DND-41 (cell line): ENCODE measurements at regions not wholly inside any gene's neighbourhood (a gene's known extent, or its start where the extent isn't known, plus 50 kb on each side); places are given as distances from the start of the nearest gene placed in this dataset.

Experiments used
- CTCF ChIP-seq: IDR thresholded peaks from 2 replicates; pipeline ENCODE4 v1.5.1; 2012; ENCODE audit warnings: borderline replicate concordance, low read length, moderate library complexity, mild to moderate bottlenecking; ENCODE audit not compliant: poor library complexity, severe bottlenecking; ENCODE audit errors: extremely low read depth
- EZH2 ChIP-seq: IDR thresholded peaks from 3 replicates; pipeline ENCODE4 v1.6.1; 2012; ENCODE audit warnings: borderline replicate concordance, low read depth, mild to moderate bottlenecking, moderate library complexity, low read length, inconsistent platforms; ENCODE audit not compliant: severe bottlenecking

- no peak for TF ChIP-seq CTCF
- TF ChIP-seq EZH2: no peak
Measured at GRCh38 chr14:34041220-34041619, 90.3 kb upstream of the EGLN3 start.
